GM18909 (cell line): ENCODE measurements at regions not wholly inside any gene's neighbourhood (a gene's known extent, or its start where the extent isn't known, plus 50 kb on each side); places are given as distances from the start of the nearest gene placed in this dataset.
"Not testable (repeated sequence)": the region's sequence is repeated elsewhere in the genome, so short reads cannot be mapped to it uniquely, and the experiment has no call there.

Source experiments
- ATAC-seq: cut with Tn5 transposase; IDR thresholded peaks from one replicate; pipeline ENCODE4 v1.9.1; 2021; ENCODE audit warnings: mild to moderate bottlenecking; ENCODE audit not compliant: unreplicated experiment, poor library complexity

GRCh38 chr4:187090832-187091231, 367.2 kb upstream of the FAT1 start:
- not testable (repeated sequence) for ATAC-seq

DNA sequence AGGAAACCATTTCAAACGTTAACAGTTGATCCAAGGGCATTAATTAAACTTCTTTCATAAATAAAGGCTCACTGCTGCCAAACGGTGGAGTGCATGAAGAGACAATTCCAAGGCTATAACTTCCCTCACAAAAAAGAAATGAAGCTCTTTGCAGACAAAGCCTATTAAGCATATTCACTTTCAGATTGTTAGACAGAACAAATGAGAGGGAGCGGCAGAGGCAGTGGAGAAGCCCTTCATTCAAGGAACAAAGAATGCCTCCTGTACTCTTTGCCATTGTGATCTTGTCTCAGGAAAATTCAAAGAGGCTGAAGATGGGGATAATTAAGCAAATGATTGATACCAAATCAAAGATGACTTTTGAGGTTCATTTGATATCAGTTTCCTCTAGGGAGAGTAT, 370.5 kb upstream of the FAT1 start:
- ATAC-seq = no peak

DNA sequence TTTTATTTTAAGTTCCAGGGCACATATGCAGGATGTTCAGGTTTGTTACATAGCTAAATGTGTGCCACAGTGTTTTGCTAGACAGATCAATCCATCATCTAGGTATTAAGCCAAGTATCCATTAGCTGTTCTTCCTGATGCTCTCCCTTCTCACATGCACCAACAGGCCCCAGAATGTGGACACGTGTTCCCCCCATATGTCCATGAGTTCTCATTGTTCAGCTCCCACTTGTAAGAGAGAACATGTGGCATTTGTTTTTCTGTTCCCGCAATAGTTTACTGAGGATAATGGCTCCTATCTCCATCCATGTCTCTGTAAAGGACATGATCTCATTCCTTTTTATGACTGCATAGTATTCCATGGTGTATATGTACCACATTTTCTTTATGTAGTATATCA, 374.8 kb upstream of the FAT1 start:
- ATAC-seq = no peak

GRCh38 chr4:187103351-187103750, 379.7 kb upstream of the FAT1 start:
- ATAC-seq = no peak

DNA sequence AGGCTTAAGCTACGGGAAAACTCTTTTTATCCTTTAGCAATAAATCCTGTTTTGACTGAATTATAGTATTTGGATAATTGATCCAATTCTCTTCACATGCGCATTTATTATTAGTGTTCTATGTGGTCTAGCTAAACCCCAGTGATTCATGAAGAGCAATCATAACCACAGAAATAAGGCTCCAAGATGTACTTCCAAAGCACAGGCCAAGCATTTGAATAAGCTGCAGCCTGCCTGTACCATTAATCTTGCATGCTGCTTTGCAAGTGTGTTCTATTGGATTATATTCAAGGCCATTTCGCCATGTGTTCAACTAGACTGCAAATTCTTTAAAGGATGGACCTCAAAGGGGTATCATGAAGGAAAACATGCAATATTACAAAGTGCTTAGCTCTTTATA, 385.2 kb upstream of the FAT1 start:
- no peak for ATAC-seq

- no peak for ATAC-seq
Measured at GRCh38 chr4:187109636-187110035, 386.0 kb upstream of the FAT1 start.

DNA sequence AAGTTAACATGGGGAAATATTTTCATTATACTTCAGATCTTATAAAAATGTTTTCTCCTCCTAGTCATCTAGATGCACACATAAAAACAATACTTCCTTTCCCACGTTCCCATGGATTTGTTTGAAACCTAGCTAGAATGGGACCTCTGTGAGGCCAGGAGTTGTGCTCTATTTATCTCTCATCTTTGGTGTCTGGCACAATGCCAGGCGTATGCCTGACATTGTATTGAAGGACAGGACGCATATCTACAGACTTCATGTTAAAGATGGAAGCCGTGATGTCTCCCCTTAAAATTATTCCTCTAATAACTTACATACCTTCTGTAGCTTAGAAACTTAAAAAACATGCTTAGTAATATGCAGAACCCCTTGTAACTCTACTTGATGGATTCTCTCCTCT, 394.5 kb upstream of the FAT1 start:
- no peak for ATAC-seq

DNA sequence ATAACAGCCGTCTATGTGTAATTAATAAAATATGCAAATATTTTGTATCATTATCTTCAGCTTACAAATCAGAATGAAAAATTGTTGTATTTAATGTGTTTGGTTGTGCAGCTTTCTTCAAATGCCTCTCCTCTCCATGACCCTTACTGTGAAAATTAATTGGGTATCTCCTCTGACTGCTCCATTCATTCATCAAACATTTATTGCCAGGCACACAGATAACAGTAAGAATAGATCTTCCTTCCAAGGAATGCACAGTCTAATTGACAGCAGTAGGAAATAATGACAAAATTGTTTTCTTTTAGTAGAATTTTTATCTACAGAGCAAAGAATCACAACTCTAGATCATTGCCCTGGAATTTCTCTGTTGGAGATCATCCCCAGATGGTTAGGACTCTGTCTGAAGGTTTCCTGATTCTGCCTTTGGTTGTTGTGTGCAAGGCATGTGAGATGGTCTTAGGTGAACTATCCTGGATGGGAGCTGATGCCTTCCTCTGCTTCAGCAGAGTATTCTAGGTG, 395.0 kb upstream of the FAT1 start:
- no peak for ATAC-seq

GRCh38 chr4:187124331-187124730, 400.7 kb upstream of the FAT1 start:
- no peak for ATAC-seq

DNA sequence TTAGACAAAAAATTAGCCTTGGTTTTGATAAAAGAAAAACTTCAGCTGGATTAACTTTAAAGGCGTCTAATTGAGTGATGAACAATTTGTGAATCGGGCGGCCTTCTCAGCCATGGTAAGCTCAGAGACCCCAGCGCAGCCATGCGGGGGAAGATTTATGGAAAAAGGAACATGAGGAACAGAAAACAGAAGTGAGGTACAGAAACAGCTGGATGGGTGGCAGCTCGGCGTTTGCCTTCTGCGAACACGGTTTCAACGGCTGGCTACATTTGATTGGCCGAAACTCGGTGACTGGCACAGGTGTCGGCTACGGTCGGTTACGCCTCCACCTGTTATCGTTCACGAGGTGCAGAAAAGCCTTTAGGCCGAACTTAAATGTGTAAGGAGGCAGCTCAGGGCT, 401.4 kb upstream of the FAT1 start:
- ATAC-seq = no peak

DNA sequence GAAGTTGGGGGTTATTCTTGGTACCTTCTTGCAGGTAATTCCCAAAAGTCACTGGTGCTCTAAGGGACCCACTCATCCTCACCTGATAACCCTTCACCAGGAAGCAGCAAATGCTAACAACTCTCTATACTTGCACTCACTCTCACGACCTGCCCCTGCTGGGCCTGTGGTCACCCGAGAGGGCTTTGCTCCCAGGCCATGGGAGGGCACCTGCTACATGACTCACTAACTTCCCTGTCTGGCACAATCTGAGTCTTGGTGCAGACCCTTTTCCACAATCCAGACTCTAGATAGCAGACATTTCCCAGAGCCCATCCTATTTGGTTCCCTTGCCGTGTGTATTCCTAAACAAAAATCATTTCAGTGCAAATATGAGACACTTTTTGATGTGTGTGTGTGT, 403.8 kb upstream of the FAT1 start:
- no peak for ATAC-seq

DNA sequence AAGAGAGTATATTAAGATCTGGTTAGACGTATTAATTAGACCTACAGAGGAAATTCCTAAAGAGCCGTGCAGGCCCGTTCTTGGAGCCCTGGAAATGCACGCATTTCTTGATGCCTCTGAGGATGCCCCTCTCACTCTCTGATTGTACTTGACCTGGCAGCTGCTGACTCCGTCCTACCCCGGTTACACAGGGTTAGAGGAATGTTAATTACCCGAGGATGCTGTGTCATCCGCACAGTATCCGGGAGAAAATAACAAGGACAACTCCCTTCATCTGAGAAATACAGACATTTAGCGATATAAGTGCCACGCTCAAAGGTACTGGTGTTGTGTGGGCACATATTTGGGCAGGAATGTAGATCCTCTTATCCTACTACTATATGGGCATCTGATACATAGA, 404.6 kb upstream of the FAT1 start:
- no peak for ATAC-seq

DNA sequence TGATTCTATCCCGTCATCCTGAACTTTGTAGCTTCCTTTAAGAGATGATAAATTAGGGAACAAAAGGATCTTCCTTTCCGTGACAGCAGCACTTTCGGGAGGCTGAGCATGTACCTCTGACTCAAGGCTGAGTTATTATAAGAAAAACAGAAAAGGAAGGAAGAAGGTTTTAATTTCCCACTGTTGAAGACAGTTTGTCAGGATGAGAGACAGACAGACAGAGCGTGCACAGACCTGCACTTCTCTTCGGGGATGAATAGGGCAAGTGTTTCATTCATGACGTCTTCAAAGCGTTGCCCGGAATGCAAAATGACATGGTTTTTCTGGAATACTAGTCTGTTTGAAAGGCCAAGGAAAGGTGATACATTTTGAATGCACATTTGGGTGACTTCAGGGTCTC, 405.3 kb upstream of the FAT1 start:
- no peak for ATAC-seq

- ATAC-seq = not testable (repeated sequence)
Measured at GRCh38 chr4:187131826-187132225, 408.2 kb upstream of the FAT1 start.

- no peak for ATAC-seq
Measured at GRCh38 chr4:187135878-187136277, 412.2 kb upstream of the FAT1 start.

- ATAC-seq = no peak
Measured at GRCh38 chr4:187139141-187139540, 415.5 kb upstream of the FAT1 start.

DNA sequence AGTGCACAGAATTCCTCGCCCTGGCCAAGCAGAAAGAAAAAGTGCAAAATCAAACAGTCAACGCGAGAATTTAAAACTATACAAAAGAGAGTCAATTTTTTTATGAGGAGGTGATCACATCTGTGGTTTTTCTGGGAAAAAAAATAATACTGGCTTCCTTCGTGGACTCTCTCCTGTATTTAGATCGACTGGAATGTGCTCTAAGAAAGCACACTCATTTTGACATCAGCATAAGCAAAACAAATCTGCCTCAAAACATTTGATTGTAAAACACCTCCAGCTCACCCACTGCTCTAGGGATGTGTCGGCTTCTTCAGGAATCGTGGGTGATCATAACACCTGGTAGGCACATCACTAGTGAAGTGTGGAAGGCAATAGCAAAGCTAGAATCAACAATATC, 417.4 kb upstream of the FAT1 start:
- ATAC-seq = no peak

- ATAC-seq = no peak
Measured at GRCh38 chr4:187149229-187149945, 425.7 kb upstream of the FAT1 start.

- no peak for ATAC-seq
Measured at GRCh38 chr4:187157380-187157958, 433.8 kb upstream of the FAT1 start.

DNA sequence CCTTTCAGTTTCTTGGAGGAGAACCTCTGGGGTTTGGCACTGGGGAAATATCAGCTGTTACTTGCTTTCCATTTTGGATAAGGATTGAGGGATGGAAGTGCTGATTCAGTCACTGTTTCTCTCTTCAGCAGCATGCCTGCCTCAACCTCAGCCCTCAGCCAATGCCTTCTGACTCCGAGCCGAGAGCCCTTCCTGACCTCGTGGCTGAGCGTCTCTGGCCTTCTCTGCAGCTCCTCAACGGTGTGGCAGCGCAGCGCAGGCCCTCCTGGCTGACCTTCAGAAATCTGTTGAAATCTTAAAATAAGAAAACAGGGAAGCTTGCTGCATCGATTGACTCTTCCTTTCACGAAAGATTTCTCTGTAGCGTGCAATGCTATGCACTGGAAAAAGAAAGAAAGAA, 434.3 kb upstream of the FAT1 start:
- ATAC-seq = no peak

- no peak for ATAC-seq
Measured at GRCh38 chr4:187160486-187160885, 436.8 kb upstream of the FAT1 start.

- no peak for ATAC-seq
Measured at GRCh38 chr4:187166886-187167512, 443.3 kb upstream of the FAT1 start.
